ENCODE measurements at regions not wholly inside any gene's neighbourhood (a gene's known extent, or its start where the extent isn't known, plus 50 kb on each side); places are given as distances from the start of the nearest gene placed in this dataset.

DNA sequence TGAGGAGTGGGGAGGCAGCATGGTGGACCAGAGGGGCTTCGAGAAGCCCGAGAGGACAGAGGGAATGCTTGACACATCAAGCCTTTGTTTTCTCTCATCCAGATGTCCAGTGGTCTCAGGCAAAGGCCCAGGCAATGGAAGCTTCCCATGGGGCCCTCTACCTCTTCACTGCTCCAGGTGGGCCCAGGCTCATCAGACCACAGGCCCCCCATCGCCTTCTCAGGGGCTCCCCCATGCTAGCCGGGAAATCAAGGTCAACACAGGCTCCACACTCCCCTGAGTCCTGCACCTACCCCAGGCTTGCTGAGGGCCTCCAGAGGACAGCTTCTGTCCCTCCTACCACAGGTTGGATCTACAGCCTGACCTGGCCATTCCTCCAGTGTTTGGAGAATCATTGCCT, 157.5 kb downstream of the CHST1 start:
- TF ChIP-seq POLR2A (IDR thresholded peaks at IDR 0.05) = no peak
- TF ChIP-seq, protein P1, sequence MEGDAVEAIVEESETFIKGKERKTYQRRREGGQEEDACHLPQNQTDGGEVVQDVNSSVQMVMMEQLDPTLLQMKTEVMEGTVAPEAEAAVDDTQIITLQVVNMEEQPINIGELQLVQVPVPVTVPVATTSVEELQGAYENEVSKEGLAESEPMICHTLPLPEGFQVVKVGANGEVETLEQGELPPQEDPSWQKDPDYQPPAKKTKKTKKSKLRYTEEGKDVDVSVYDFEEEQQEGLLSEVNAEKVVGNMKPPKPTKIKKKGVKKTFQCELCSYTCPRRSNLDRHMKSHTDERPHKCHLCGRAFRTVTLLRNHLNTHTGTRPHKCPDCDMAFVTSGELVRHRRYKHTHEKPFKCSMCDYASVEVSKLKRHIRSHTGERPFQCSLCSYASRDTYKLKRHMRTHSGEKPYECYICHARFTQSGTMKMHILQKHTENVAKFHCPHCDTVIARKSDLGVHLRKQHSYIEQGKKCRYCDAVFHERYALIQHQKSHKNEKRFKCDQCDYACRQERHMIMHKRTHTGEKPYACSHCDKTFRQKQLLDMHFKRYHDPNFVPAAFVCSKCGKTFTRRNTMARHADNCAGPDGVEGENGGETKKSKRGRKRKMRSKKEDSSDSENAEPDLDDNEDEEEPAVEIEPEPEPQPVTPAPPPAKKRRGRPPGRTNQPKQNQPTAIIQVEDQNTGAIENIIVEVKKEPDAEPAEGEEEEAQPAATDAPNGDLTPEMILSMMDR (IDR thresholded peaks at IDR 0.05) = no peak
